T-helper 2 cell treated with Interferon-gamma antibody and Interleukin-4, amounts not matched to agents 5 μg/mL and 100 μg/mL, for 36 hours (primary cell): ENCODE measurements at regions not wholly inside any gene's neighbourhood (a gene's known extent, or its start where the extent isn't known, plus 50 kb on each side); places are given as distances from the start of the nearest gene placed in this dataset.
"Not testable (repeated sequence)": the region's sequence is repeated elsewhere in the genome, so short reads cannot be mapped to it uniquely, and the experiment has no call there.

Experiments
- DNase-seq: peaks from one replicate; pipeline ENCODE4 v3.0.0; 2021; ENCODE audit warnings: low spot score
- H3K27ac Mint-ChIP-seq: one replicate; pipeline ENCODE4 v1.8.0; 2021; ENCODE audit warnings: mild to moderate bottlenecking, mixed read lengths
- H3K27me3 Mint-ChIP-seq: one replicate; pipeline ENCODE4 v1.8.0; 2021; ENCODE audit warnings: low read depth, mixed read lengths
- H3K36me3 Mint-ChIP-seq: one replicate; pipeline ENCODE4 v1.8.0; 2021; ENCODE audit warnings: low read depth, mixed read lengths
- H3K4me1 Mint-ChIP-seq: one replicate; pipeline ENCODE4 v1.8.0; 2021; ENCODE audit warnings: low read depth, mixed read lengths
- H3K4me3 Mint-ChIP-seq: one replicate; pipeline ENCODE4 v1.8.0; 2022; ENCODE audit warnings: mild to moderate bottlenecking, moderate library complexity, mixed read lengths
- H3K9me3 Mint-ChIP-seq: one replicate; pipeline ENCODE4 v1.8.0; 2021; ENCODE audit warnings: mixed read lengths

DNA sequence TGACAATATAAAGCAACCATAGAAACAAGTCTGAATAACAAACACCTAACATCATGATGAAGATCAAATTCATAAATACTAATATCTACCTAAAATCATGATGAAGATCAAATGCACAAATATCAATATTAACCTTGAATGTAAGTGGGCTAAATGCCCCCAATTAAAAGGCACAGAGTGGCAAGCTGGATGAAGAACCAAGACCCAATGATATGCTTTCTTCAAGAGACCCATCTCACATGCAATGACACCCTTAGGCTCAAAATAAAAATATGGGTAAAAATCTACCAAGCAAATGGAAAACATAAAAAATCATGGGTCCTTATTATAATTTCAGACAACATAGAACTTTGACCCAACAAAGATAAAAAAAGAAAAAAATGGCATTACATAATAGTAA, 578.5 kb upstream of the PTCHD4 start:
- no peak overlapping the region for H3K27ac Mint-ChIP-seq
- no peaks in the 10 kb centered on the region for H3K4me1 Mint-ChIP-seq
- H3K27me3 Mint-ChIP-seq, result no peaks in the 10 kb centered on the region
- H3K36me3 Mint-ChIP-seq, result no peaks in the 10 kb centered on the region
- DNase-seq, result no peak
- H3K9me3 Mint-ChIP-seq, result peaks cover 61% of the 10 kb centered on the region
- no peak overlapping the region for H3K4me3 Mint-ChIP-seq

DNA sequence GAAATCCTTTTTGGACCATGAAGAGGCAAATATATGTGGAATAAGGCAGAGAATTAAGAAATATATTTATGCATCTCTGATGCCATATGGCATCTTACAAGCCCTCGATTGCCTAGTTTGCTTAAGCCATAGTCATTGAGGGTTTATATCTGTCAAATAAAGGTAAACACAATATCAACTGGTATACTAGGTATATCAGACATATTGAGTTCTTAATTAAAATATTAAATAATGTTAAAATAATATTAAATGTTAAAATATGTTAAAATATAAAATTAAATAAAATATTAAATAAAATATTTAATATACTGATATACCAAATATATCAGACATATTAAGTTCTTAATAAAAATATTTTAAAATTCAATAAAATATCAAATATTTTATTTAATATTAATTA, 567.4 kb upstream of the PTCHD4 start:
- Mint-ChIP-seq H3K36me3 (no peaks in the 10 kb centered on the region), H3K4me1 (no peaks in the 10 kb centered on the region), H3K27ac (no peak overlapping the region), H3K9me3 (peaks cover 16% of the 10 kb centered on the region), H3K27me3 (no peaks in the 10 kb centered on the region), H3K4me3 (no peak overlapping the region)
- DNase-seq, result no peak

DNA sequence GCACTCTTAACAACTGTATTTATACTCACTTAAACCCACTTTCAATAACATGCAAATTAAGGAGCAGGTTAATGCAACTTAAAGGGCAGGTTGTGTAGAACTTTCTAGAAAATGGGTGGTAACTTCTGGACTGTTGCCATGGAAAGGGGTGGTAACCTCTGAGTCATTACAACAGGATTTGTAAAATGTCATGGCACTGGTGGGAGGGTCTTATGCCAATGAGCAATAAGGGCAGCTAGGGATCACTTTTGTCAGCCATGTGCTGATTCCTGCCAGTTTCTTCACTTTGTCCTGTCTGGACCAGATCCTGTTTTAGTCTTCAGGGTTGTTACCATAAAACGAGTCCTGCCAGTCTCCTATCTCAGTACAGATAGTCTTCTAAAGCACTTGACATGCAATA, 560.5 kb upstream of the PTCHD4 start:
- H3K36me3 Mint-ChIP-seq, result no peaks in the 10 kb centered on the region
- no peaks in the 10 kb centered on the region for H3K4me1 Mint-ChIP-seq
- no peak overlapping the region for H3K27ac Mint-ChIP-seq
- no peaks in the 10 kb centered on the region for H3K9me3 Mint-ChIP-seq
- H3K4me3 Mint-ChIP-seq, result no peak overlapping the region
- no peaks in the 10 kb centered on the region for H3K27me3 Mint-ChIP-seq
- DNase-seq, result no peak

DNA sequence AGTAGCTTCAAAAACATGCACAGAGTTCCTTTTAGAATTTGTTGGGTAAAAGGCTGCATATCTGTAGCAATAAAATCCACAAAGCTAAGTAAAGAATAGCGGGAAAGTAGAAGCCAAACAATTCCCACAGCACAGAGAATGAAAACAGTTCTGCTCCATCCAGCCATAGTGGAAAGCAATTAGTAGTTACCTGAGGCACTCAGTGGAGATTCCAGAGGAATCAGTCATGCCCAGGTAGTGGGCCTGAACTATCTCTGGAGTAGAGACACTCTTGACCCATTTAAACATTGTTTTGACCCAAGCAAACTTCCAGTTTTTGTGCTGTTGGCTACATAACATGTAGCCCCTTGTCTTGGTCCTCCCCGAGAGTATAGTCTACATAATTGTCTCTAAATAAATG, 559.5 kb upstream of the PTCHD4 start:
- Mint-ChIP-seq H3K27ac (no peak overlapping the region), H3K9me3 (no peaks in the 10 kb centered on the region), H3K4me1 (no peaks in the 10 kb centered on the region), H3K27me3 (no peaks in the 10 kb centered on the region), H3K4me3 (no peak overlapping the region), H3K36me3 (no peaks in the 10 kb centered on the region)
- DNase-seq, result no peak

DNA sequence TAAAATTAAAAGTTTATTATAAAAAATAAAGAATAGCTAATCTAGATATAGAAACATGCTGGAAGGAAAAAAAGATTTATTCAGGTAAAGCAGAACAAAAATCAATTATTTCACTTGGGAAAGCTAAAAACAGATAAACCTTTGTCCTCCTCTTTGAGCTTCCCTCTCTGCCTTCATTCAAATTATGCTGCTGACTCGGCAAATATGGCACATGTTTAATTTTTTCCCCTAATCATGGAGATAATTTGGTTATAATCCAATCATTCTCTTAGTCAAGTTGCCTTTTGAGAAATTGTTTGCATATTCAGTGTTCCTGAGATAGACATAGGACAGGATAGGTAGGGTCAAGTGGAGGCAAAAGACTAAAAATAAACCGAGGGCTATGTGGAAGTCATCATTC, 556.8 kb upstream of the PTCHD4 start:
- DNase-seq, result no peak
- Mint-ChIP-seq H3K27ac (no peak overlapping the region), H3K36me3 (no peaks in the 10 kb centered on the region), H3K4me1 (no peaks in the 10 kb centered on the region), H3K4me3 (no peak overlapping the region), H3K27me3 (no peaks in the 10 kb centered on the region), H3K9me3 (peaks cover 4% of the 10 kb centered on the region)

DNA sequence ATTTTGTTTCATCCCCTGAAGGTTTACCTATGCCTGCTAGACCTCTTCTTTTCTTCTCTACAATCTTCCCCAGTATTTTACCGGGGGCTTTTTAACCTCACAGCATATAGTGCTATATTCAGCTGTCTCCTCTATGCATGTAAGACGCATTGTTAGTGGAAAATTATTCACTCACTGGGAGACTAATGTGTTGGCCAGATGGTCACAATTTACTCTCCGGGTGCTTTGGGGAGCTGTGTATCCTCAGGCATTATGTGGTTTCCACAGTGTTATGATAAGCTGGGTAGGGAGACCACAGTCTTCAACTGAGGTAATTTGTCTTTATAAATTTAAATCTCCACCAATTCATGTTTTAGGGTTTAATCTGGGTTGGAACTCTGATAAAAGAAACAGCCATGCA, 553.8 kb upstream of the PTCHD4 start:
- Mint-ChIP-seq H3K36me3 (no peaks in the 10 kb centered on the region), H3K27ac (no peak overlapping the region), H3K9me3 (peaks cover 4% of the 10 kb centered on the region), H3K27me3 (no peaks in the 10 kb centered on the region), H3K4me3 (no peak overlapping the region), H3K4me1 (no peaks in the 10 kb centered on the region)
- DNase-seq, result no peak

DNA sequence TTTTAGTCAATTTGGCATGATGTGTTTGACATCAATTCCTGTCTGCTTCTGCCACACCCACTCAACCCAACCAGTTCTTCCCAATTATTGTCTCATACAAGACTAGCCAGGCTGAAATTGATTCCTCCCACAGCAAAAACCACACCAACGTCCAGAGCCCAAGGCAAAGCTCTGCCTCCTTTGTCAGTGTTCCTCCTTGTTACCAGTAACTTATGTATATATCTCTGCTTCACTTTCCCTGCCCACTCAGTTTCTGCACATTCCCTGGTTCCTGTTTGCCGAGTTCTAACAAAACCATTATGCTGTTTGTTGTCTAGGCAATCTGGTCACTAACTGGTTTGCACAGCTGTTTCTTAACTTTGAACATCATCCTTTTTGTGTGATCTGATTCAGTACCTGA, 547.9 kb upstream of the PTCHD4 start:
- no peak for DNase-seq

DNA sequence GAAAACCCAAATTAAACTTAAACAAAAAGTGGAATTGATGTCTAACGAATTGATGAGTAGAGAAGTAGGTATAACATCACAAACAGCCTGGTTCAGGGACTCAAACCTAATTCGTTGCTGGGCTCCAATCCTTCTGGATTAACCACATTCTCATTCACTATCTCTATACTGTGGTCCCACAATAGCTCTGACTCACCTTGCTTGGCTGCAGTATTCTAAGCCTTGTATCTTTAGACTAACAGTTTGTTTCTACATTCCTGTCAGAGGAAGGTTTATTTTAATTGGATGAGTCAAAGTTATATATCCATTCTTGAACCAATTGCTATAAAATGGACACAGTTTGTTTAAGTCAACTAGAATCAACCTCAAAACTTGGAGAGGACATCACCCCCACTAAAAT, 530.5 kb upstream of the PTCHD4 start:
- no peak for DNase-seq
- Mint-ChIP-seq H3K4me1 (no peaks in the 10 kb centered on the region), H3K4me3 (no peak overlapping the region), H3K27me3 (no peaks in the 10 kb centered on the region), H3K27ac (no peak overlapping the region), H3K36me3 (no peaks in the 10 kb centered on the region), H3K9me3 (peaks cover 27% of the 10 kb centered on the region)

More for the DNA sequence above, 547.9 kb upstream of the PTCHD4 start:
- H3K4me1 Mint-ChIP-seq, result no peaks in the 10 kb centered on the region
- H3K9me3 Mint-ChIP-seq, result no peaks in the 10 kb centered on the region
- H3K27me3 Mint-ChIP-seq, result no peaks in the 10 kb centered on the region
- H3K36me3 Mint-ChIP-seq, result no peaks in the 10 kb centered on the region
- H3K27ac Mint-ChIP-seq, result no peak overlapping the region
- no peak overlapping the region for H3K4me3 Mint-ChIP-seq

DNA sequence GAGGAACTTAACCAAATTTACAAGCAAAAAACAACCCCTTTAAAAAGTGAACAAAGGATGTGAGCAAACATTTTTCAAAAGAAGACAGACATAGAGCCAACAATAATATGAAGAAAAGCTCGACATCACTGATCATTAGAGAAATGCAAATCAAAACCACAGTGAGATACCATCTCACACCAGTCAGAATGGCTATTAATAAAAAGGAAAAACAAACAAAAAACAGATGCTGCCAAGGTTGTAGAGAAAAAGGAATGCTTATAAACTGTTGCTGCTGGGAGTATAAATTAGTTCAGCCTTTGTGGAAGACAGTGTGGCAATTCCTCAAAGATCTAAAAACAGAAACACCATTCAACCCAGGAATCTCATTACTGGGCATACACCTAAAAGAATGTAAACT, 527.8 kb upstream of the PTCHD4 start:
- not testable (repeated sequence) for H3K4me3 Mint-ChIP-seq, H3K27ac Mint-ChIP-seq, DNase-seq, H3K4me1 Mint-ChIP-seq, H3K27me3 Mint-ChIP-seq, H3K36me3 Mint-ChIP-seq
- peaks cover 27% of the 10 kb centered on the region for H3K9me3 Mint-ChIP-seq

DNA sequence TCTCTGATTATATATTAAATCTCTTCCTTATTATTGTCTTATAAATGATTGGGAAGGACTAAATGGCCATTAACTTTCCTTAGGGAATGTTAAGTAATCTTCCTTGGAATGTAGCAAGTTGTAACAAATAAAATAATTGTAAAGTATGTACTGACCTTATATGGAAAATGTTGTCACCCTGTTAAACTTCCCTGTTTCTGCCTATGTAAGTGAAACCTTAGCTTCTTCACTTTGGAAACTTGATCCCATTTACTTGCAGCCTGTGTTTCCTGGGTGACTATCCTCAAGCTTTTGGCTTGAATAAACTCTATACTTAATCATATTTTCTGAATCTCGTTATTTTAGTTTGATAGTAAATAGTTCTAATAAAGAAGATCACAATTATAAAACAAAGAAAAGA, 519.5 kb upstream of the PTCHD4 start:
- no peak overlapping the region for H3K27ac Mint-ChIP-seq
- H3K4me1 Mint-ChIP-seq, result no peaks in the 10 kb centered on the region
- H3K4me3 Mint-ChIP-seq, result no peak overlapping the region
- no peaks in the 10 kb centered on the region for H3K9me3 Mint-ChIP-seq
- H3K27me3 Mint-ChIP-seq, result no peaks in the 10 kb centered on the region
- DNase-seq, result no peak
- H3K36me3 Mint-ChIP-seq, result no peaks in the 10 kb centered on the region

DNA sequence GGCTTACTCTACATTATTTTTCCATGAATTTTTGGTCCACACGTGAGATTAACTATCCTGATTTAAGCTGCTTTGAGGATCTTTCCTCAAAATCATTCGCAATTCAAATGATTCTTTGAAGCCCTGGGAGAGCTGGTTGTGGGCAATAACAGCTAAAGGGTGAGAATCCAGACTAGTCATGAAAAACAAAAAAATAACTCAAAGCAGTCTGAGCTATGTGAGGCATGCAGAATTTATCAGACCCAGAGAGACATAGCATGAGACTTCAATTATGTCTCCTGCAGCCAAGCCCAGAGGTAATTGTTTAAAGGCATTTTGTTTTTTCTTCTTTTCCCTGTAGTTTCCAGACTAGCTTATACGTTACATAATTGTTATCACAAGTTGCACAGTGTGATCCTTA, 517.3 kb upstream of the PTCHD4 start:
- Mint-ChIP-seq H3K27me3 (no peaks in the 10 kb centered on the region), H3K27ac (no peak overlapping the region), H3K9me3 (peaks cover 7% of the 10 kb centered on the region), H3K36me3 (no peaks in the 10 kb centered on the region), H3K4me3 (no peak overlapping the region), H3K4me1 (no peaks in the 10 kb centered on the region)
- no peak for DNase-seq

DNA sequence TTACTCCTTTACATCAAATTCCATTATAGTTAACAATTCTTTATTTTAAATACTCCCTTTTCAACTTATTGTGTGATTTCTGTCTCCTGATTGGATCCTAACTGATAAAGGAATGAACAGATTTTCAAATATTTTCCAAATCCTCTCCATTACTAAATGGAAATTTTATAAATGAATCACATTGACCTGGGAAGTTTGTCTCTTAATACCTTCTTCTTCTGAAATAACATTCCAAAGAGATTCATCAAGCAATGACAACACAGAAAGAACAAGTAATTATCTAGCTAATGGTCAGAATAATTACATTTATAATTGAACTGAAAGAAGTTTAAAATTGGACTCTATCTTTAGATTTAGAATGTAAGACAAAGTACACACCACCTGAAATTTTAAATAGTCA, 515.4 kb upstream of the PTCHD4 start:
- Mint-ChIP-seq H3K4me1 (no peaks in the 10 kb centered on the region), H3K27ac (no peak overlapping the region), H3K36me3 (no peaks in the 10 kb centered on the region), H3K4me3 (no peak overlapping the region), H3K9me3 (peaks cover 7% of the 10 kb centered on the region), H3K27me3 (no peaks in the 10 kb centered on the region)
- no peak for DNase-seq

DNA sequence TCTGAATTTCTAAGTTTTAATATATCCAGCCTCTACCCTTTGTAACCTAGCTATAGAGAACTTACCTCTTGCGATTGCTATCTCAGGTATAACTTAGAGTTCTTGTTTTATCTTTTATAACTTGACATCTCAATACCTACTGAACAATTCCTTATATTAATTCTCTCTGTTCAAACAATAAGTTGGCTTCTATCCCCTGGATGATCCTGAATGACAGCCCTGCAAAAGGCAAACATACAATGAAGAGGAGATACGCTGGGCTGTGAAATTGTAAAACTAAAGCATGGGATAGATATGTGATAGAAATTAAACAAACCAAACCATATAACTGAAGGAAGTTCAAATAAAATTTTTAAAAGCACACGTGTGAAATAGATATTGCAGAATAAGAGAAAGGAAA, 513.6 kb upstream of the PTCHD4 start:
- no peak overlapping the region for H3K27ac Mint-ChIP-seq
- no peaks in the 10 kb centered on the region for H3K4me1 Mint-ChIP-seq
- H3K4me3 Mint-ChIP-seq, result no peak overlapping the region
- H3K9me3 Mint-ChIP-seq, result peaks cover 11% of the 10 kb centered on the region
- DNase-seq, result no peak
- H3K36me3 Mint-ChIP-seq, result no peaks in the 10 kb centered on the region
- no peaks in the 10 kb centered on the region for H3K27me3 Mint-ChIP-seq

DNA sequence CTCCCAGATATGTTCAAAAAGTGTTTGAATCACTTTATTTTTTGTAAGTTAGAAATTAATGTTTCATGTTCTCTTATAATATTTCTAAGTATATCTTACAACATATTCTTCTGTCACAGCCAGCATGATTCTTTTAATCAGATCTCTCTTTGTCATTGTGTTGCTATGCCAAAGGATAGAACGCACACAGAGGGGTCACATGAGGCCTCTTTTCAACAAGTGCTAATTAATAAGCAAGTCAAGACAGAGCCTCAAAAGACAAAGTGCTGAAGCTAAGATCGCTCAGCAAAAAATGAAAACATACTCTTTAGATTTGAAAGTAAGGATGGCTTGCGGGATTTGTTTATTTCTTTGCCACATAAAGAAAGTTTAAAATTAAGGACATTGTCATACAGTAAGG, 508.8 kb upstream of the PTCHD4 start:
- H3K27ac Mint-ChIP-seq, result no peak overlapping the region
- DNase-seq, result no peak
- H3K4me1 Mint-ChIP-seq, result no peaks in the 10 kb centered on the region
- peaks cover 28% of the 10 kb centered on the region for H3K9me3 Mint-ChIP-seq
- H3K36me3 Mint-ChIP-seq, result no peaks in the 10 kb centered on the region
- H3K4me3 Mint-ChIP-seq, result no peak overlapping the region
- no peaks in the 10 kb centered on the region for H3K27me3 Mint-ChIP-seq

DNA sequence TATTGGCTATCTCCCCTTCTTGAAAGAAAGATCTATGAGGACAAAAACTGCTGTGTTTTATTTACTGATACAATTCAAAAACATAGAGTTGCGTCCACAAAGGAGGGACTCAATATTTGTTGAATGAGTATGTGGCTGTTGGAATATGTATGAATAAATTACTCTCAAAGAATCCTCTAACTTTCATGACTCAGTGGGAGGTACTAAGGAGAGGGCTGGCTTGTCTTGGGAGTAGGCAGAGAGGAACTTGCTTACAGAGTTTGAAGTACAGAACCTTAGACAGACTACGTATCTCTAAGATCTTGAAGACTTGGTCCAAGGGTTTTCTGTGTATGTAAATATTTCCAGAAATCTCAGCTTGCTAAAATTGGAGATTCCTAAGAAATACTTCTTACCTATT, 504.0 kb upstream of the PTCHD4 start:
- Mint-ChIP-seq H3K4me3 (no peak overlapping the region), H3K36me3 (no peaks in the 10 kb centered on the region), H3K9me3 (peaks cover 26% of the 10 kb centered on the region), H3K4me1 (no peaks in the 10 kb centered on the region), H3K27me3 (no peaks in the 10 kb centered on the region), H3K27ac (no peak overlapping the region)
- DNase-seq, result no peak

DNA sequence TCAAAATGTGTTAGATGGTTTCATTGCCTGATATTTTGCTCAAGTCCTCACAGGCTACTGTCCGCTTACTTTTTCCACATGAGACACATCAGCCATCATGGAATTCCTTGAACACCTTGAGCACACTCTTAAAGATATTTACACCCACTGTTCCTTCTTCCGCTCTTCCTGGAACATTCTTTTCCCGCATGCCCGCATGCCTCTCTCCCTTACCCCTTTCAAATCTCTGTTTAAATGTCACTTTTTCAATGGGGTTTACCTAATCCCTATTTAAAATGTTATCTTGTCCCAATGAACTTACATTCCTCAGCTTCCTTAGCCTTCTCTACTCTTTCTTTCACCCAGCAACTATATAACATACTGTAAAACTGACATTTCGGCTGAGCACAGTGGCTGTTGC, 503.3 kb upstream of the PTCHD4 start:
- no peaks in the 10 kb centered on the region for H3K27me3 Mint-ChIP-seq
- H3K27ac Mint-ChIP-seq, result no peak overlapping the region
- H3K36me3 Mint-ChIP-seq, result no peaks in the 10 kb centered on the region
- H3K9me3 Mint-ChIP-seq, result peaks cover 26% of the 10 kb centered on the region
- DNase-seq, result no peak
- H3K4me1 Mint-ChIP-seq, result no peaks in the 10 kb centered on the region
- H3K4me3 Mint-ChIP-seq, result no peak overlapping the region
